ENCODE measurements at regions not wholly inside any gene's neighbourhood (a gene's known extent, or its start where the extent isn't known, plus 50 kb on each side); places are given as distances from the start of the nearest gene placed in this dataset.

DNA sequence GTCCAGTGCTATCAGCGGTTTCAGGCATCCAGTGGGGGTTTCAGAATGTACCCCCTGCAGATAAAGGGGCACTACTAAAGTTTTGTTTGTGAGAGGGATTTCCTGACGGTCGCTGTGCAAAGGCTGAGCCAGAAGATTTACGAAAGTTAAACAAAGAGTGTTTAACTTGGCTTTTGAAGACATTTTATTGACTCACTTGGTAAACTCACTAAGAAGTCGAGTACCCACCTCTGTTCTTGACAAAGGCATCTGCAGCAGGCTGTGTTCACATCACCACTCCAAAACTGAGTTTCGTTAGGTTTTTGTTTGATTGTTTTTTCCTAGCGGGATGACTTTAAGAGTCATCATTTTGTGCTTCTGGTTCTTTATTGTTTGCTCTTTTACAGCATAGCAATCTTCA lies 143.9 kb upstream of the TBL1X start:
- DNase-seq (ENCODE audit: low spot score in 2 of 2): no peak
- Histone ChIP-seq H3K9me3 (no peaks in the 10 kb centered on the region), H3K4me1 (no peaks in the 10 kb centered on the region), H3K36me3 (no peaks in the 10 kb centered on the region), H3K27me3 (no peaks in the 10 kb centered on the region), H3K4me3 (no peak overlapping the region), H3K27ac (no peak overlapping the region)
- TF ChIP-seq EP300 (IDR thresholded peaks at IDR 0.05) (no peak), POLR2A (IDR thresholded peaks at IDR 0.05) (no peak)
- TF ChIP-seq, protein P1, sequence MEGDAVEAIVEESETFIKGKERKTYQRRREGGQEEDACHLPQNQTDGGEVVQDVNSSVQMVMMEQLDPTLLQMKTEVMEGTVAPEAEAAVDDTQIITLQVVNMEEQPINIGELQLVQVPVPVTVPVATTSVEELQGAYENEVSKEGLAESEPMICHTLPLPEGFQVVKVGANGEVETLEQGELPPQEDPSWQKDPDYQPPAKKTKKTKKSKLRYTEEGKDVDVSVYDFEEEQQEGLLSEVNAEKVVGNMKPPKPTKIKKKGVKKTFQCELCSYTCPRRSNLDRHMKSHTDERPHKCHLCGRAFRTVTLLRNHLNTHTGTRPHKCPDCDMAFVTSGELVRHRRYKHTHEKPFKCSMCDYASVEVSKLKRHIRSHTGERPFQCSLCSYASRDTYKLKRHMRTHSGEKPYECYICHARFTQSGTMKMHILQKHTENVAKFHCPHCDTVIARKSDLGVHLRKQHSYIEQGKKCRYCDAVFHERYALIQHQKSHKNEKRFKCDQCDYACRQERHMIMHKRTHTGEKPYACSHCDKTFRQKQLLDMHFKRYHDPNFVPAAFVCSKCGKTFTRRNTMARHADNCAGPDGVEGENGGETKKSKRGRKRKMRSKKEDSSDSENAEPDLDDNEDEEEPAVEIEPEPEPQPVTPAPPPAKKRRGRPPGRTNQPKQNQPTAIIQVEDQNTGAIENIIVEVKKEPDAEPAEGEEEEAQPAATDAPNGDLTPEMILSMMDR (IDR thresholded peaks at IDR 0.05): no peak
- WGBS, 2 donors: 51 to 55% methylated on average over 7 of the region's 7 CpGs

DNA sequence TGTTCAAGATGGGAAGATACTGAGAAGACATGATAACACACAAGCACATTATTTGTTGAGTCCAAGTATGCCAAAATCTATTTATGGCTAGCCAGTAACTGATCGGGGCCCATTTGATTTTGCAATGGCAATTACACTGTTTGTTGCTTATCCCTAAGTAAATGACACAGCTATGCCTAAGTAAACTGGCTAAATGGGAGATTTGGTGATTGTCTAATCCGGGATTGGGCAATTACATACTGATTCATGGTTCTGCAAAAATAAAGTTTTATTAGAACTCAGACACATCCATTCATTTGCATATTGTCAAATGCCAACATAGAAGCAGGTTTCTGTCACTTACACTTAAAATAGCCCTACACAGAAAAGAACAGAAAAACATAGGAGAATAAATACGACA lies 140.2 kb upstream of the TBL1X start:
- DNase-seq (ENCODE audit: low spot score in 2 of 2): no peak
- H3K4me1 ChIP-seq: no peaks in the 10 kb centered on the region
- H3K27ac ChIP-seq: no peak overlapping the region
- WGBS, 2 donors: 83 to 85% methylated on average over 3 of the region's 3 CpGs
- peaks cover 0 to 8% of the 10 kb centered on the region in 2 donors for H3K27me3 ChIP-seq
- no peaks in the 10 kb centered on the region for H3K9me3 ChIP-seq
- no peak overlapping the region for H3K4me3 ChIP-seq
- no peaks in the 10 kb centered on the region for H3K36me3 ChIP-seq
- TF ChIP-seq POLR2A (IDR thresholded peaks at IDR 0.05): no peak
- TF ChIP-seq EP300 (IDR thresholded peaks at IDR 0.05): no peak
- TF ChIP-seq, protein P1 (IDR thresholded peaks at IDR 0.05): no peak

DNA sequence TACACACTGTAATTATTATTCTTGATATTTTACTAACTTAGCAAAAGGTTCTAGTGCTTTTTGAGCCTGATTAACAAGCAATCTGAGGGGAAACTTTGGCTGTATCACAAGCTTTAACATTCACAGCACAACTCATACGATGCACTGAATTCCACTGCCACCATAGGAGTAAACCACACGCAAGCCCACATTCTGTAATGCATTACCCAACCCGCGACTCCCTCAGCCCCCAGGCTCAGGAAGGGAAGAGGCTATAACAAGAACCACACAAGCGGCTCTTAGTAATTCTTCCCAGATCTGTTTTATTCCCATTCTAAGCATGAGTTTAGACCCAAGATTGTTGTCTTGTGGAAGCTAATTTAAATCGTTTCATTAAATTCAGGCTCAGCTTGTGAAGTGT lies 138.5 kb upstream of the TBL1X start:
- H3K27ac ChIP-seq: no peak overlapping the region
- WGBS, 2 donors: 72 to 94% methylated on average over 6 of the region's 6 CpGs
- H3K27me3 ChIP-seq: peaks cover 0 to 8% of the 10 kb centered on the region in 2 donors
- TF ChIP-seq POLR2A (IDR thresholded peaks at IDR 0.05): no peak
- TF ChIP-seq, protein P1 (IDR thresholded peaks at IDR 0.05): no peak
- TF ChIP-seq EP300 (IDR thresholded peaks at IDR 0.05): no peak
- DNase-seq (ENCODE audit: low spot score in 2 of 2): no peak
- H3K36me3 ChIP-seq: no peaks in the 10 kb centered on the region
- no peak overlapping the region for H3K4me3 ChIP-seq
- H3K9me3 ChIP-seq: no peaks in the 10 kb centered on the region
- H3K4me1 ChIP-seq: no peaks in the 10 kb centered on the region

GRCh38 chrX:9327086-9327746 lies 137.6 kb upstream of the TBL1X start:
- DNase-seq (ENCODE audit: low spot score in 2 of 2): no peak
- TF ChIP-seq, protein P1 (IDR thresholded peaks at IDR 0.05): no peak
- TF ChIP-seq EP300 (IDR thresholded peaks at IDR 0.05): no peak
- no peak for TF ChIP-seq POLR2A (IDR thresholded peaks at IDR 0.05)
- H3K4me3 ChIP-seq: no peak overlapping the region
- no peaks in the 10 kb centered on the region for H3K36me3 ChIP-seq
- 79 to 92% methylated on average over 4 to 6 of the region's 6 CpGs for WGBS, 2 donors
- H3K27ac ChIP-seq: no peak overlapping the region
- no peaks in the 10 kb centered on the region for H3K4me1 ChIP-seq
- peaks cover 0 to 8% of the 10 kb centered on the region in 2 donors for H3K27me3 ChIP-seq
- no peaks in the 10 kb centered on the region for H3K9me3 ChIP-seq

DNA sequence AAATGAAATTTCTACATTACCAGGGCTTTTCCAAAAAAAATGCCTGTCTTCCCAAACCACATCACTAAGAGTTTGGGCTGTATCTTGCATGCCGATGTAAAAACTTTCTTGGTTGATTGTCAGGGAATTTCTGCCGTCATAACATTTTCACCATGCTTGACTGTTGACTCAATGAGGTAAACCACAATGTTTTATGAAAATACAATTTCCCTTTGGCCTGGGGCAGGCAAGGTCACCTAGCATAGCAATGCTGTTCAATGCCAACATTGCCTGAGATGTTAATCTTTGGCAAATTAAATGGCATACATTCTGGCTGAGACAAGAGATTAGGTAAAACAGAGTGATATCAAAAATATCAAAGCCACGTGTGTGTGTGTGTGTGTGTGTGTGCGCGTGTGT lies 137.1 kb upstream of the TBL1X start:
- Histone ChIP-seq H3K27me3 (peaks cover 0 to 8% of the 10 kb centered on the region in 2 donors), H3K4me1 (no peaks in the 10 kb centered on the region), H3K4me3 (no peak overlapping the region), H3K36me3 (no peaks in the 10 kb centered on the region), H3K27ac (no peak overlapping the region), H3K9me3 (no peaks in the 10 kb centered on the region)
- 58 to 80% methylated on average over 5 of the region's 5 CpGs for WGBS, 2 donors
- TF ChIP-seq POLR2A (IDR thresholded peaks at IDR 0.05) (no peak), EP300 (IDR thresholded peaks at IDR 0.05) (no peak)
- TF ChIP-seq, protein P1 (IDR thresholded peaks at IDR 0.05): no peak
- no peak for DNase-seq (ENCODE audit: low spot score in 2 of 2)
